Activated CD8-positive, alpha-beta T cell treated with anti-CD3 and anti-CD28 coated beads for 36 hours (primary cell): ENCODE measurements at regions not wholly inside any gene's neighbourhood (a gene's known extent, or its start where the extent isn't known, plus 50 kb on each side); places are given as distances from the start of the nearest gene placed in this dataset.

ENCODE experiments used
- ATAC-seq: fragments of 200-7000 bp; cut with Tn5 transposase; one replicate; pipeline ENCODE4 v1.10.0; 2021; ENCODE audit warnings: mild to moderate bottlenecking, moderate library complexity
- CTCF ChIA-PET: fragments of 350-600 bp; sonication (Branson Sonifier 250); formaldehyde crosslinking; loops from one replicate; lab custom pipeline; 2021; ENCODE audit warnings: antibody characterized with exemption; lab: Charles Lee
- POLR2A ChIA-PET: fragments of 350-600 bp; sonication (Branson Sonifier 250); formaldehyde crosslinking; loops from one replicate; lab custom pipeline; 2021; ENCODE audit warnings: antibody characterized with exemption; lab: Charles Lee
- DNase-seq: peaks from one replicate; pipeline ENCODE4 v3.0.0-alpha.2; 2020
- H3K27ac Mint-ChIP-seq: one replicate; pipeline ENCODE4 v1.8.0; 2021; ENCODE audit warnings: mild to moderate bottlenecking, mixed read lengths
- H3K27me3 Mint-ChIP-seq: one replicate; pipeline ENCODE4 v1.8.0; 2021; ENCODE audit warnings: mixed read lengths
- H3K36me3 Mint-ChIP-seq: one replicate; pipeline ENCODE4 v1.8.0; 2021; ENCODE audit warnings: low read depth, mixed read lengths
- H3K4me1 Mint-ChIP-seq: one replicate; pipeline ENCODE4 v1.8.0; 2021; ENCODE audit warnings: low read depth, mixed read lengths
- H3K4me3 Mint-ChIP-seq: one replicate; pipeline ENCODE4 v1.8.0; 2021; ENCODE audit warnings: mild to moderate bottlenecking, moderate library complexity, mixed read lengths
- H3K9me3 Mint-ChIP-seq: one replicate; pipeline ENCODE4 v1.8.0; 2021; ENCODE audit warnings: mixed read lengths
- intact Hi-C: fragments of 100-400 bp; cut with micrococcal nuclease; formaldehyde crosslinking; loops from one replicate; pipeline ENCODE4 v1.10.0; 2022
- TF ChIP-seq, protein P1 (sequence below): fragments of 200-600 bp; IDR thresholded peaks from one replicate; pipeline ENCODE4 v1.8.0; 2022; ENCODE audit warnings: antibody characterized with exemption, mild to moderate bottlenecking

DNA sequence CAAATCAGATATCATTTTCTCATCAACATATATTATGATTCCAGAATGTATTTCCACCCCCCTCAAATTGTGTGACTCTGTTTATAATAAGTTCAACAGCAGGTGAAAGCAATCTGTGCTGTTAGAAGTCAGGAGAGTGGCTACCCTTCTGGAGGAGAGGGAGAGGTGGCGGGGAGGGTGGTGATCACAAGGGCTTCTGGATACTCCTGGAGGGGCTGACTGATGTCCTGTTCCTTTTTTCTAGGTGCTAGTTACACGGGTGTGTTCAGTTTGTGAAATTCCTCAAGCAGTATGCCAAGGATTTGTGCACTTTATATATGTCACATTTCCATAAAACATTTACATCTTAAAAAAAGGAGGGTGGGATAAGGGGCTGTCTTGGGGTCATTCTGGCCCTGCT is 119.1 kb downstream of the IRF8 start:
- intact Hi-C loops, result no loop called here
- Mint-ChIP-seq H3K4me3 (no peak overlapping the region), H3K27ac (no peak overlapping the region), H3K9me3 (peaks cover 16% of the 10 kb centered on the region), H3K4me1 (peaks cover 20% of the 10 kb centered on the region), H3K27me3 (peaks cover 38% of the 10 kb centered on the region), H3K36me3 (peaks cover 3% of the 10 kb centered on the region)
- ChIA-PET POLR2A (no interaction called here), CTCF (interaction anchor here (4.6 to 8.7 kb wide), 2 partner anchors 30 to 197 kb away, joined by 33 to 180 read pairs; no protein-coding TSS in a partner anchor)
- no peak for ATAC-seq
- no peak for DNase-seq
- TF ChIP-seq, protein P1, sequence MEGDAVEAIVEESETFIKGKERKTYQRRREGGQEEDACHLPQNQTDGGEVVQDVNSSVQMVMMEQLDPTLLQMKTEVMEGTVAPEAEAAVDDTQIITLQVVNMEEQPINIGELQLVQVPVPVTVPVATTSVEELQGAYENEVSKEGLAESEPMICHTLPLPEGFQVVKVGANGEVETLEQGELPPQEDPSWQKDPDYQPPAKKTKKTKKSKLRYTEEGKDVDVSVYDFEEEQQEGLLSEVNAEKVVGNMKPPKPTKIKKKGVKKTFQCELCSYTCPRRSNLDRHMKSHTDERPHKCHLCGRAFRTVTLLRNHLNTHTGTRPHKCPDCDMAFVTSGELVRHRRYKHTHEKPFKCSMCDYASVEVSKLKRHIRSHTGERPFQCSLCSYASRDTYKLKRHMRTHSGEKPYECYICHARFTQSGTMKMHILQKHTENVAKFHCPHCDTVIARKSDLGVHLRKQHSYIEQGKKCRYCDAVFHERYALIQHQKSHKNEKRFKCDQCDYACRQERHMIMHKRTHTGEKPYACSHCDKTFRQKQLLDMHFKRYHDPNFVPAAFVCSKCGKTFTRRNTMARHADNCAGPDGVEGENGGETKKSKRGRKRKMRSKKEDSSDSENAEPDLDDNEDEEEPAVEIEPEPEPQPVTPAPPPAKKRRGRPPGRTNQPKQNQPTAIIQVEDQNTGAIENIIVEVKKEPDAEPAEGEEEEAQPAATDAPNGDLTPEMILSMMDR, result no peak

DNA sequence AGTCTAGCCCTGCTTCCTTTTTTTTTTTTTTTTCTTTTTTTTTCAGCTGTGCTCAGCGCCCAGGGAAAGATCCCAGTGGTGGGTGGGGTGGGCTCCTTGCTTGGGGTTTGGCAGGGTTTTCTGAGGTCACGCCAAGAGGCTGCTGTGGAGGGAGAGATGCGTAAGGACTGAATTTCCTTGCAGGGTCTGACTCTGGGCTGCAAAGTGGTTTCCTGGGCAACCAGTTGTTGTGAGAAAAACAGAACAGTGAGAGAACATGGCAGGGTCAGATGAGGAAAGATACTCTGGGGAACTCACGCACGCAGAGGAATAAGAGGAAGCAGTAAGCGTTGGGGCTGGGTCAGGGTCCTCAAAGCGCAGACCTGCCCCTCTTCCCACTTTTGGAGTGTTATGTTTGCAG is 119.5 kb downstream of the IRF8 start:
- intact Hi-C loops, result no loop called here
- no peak for ATAC-seq

DNA sequence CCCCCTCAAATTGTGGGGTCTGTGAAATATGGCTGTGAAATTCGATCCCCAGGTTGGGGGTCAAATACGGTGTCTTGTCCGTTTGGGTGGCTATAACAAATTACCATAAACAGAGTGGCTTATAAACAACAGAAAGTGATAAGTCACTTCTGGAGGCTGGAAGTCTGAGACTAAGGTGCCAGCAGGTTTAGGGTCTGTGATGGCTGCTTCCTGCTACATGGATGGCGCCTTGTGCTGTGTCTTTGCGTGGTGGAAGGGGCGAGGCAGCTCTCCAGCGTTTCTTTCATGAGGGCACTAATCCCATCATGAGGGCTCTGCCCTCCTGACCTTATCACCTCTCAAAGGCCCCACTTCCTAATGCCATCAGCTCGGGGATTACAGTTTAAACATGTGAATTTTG is 120.0 kb downstream of the IRF8 start:
- H3K4me1 Mint-ChIP-seq, result peaks cover 18% of the 10 kb centered on the region
- H3K4me3 Mint-ChIP-seq, result no peak overlapping the region
- ChIA-PET POLR2A (no interaction called here), CTCF (interaction anchor here (0.9 to 6.9 kb wide), 5 partner anchors 9 to 198 kb away, joined by 3 to 83 read pairs (median 4); no protein-coding TSS in a partner anchor)
- peaks cover 2% of the 10 kb centered on the region for H3K36me3 Mint-ChIP-seq
- DNase-seq (no peak), ATAC-seq (no peak)
- TF ChIP-seq, protein P1, result no peak
- intact Hi-C loops, result no loop called here
- no peak overlapping the region for H3K27ac Mint-ChIP-seq
- peaks cover 38% of the 10 kb centered on the region for H3K27me3 Mint-ChIP-seq
- H3K9me3 Mint-ChIP-seq, result peaks cover 15% of the 10 kb centered on the region

More for the DNA sequence above, 119.5 kb downstream of the IRF8 start:
- Mint-ChIP-seq H3K9me3 (peaks cover 16% of the 10 kb centered on the region), H3K4me1 (peaks cover 20% of the 10 kb centered on the region), H3K36me3 (peaks cover 3% of the 10 kb centered on the region), H3K4me3 (no peak overlapping the region), H3K27ac (no peak overlapping the region), H3K27me3 (peaks cover 38% of the 10 kb centered on the region)
- ChIA-PET CTCF (interaction anchor here (1.4 to 8.7 kb wide), 4 partner anchors 9 to 198 kb away, joined by 4 to 180 read pairs (median 44); no protein-coding TSS in a partner anchor), POLR2A (no interaction called here)
- TF ChIP-seq, protein P1, result no peak
- DNase-seq, result peak; percentile 16

DNA sequence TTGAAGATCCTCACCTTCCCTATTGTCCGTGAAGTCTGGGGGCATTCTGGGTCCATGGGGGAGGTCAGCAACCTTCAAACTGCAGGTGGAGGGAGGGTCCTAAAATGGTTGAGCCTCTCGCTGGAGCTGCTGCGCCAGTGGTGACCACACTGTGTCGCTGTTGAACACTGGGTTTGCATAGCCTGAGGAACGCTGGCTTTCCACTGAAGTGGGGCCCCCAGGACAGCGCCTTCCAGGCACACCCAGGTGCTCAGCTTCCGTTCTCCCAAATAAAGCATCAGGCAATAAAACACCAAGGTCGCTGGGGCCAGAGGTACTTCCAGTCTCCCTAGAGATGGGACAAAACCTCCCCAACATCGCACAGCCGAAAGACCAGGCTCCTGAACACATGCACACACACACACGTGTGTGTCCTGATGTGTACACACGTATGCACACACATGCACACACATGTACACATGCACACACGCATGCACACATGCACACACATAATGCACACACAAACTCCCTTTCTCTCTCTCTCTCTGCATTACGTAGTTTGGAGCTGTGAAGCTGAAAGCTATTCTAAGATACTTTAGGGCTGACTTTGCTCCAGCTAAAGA is 120.6 kb downstream of the IRF8 start:
- ChIA-PET CTCF (interaction anchor here (0.8 to 6.9 kb wide), 6 partner anchors 10 to 199 kb away, joined by 3 to 83 read pairs (median 4); no protein-coding TSS in a partner anchor), POLR2A (no interaction called here)
- peaks cover 16% of the 10 kb centered on the region for H3K9me3 Mint-ChIP-seq
- ATAC-seq, result no peak
- peaks cover 2% of the 10 kb centered on the region for H3K36me3 Mint-ChIP-seq
- H3K4me1 Mint-ChIP-seq, result peaks cover 15% of the 10 kb centered on the region
- intact Hi-C loops, result no loop called here
- H3K4me3 Mint-ChIP-seq, result no peak overlapping the region
- DNase-seq, result peak; percentile 20
- TF ChIP-seq, protein P1, result peak; percentile 50
- no peak overlapping the region for H3K27ac Mint-ChIP-seq
- H3K27me3 Mint-ChIP-seq, result peaks cover 38% of the 10 kb centered on the region

DNA sequence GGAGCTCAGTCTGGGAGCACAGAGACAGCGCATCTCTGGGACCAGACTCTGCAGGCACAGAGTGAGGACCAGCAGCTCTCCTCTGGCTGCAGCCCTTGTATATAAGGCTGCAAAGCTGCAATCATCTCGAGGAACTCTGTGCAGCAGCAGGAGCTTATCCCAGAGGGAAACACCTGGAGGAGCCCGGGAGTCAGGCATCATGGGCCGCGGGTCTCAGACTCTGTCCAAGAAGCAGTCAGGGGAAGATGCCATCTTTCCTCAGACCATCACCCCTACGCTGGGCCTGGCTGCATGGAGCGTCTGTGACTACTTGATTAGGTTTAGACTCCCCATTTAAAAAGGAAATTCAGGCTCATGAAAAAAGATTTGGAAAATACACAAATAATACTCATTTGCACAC is 122.0 kb downstream of the IRF8 start:
- H3K9me3 Mint-ChIP-seq, result peaks cover 20% of the 10 kb centered on the region
- no peak overlapping the region for H3K4me3 Mint-ChIP-seq
- no peak for DNase-seq
- TF ChIP-seq, protein P1, result no peak
- no peak for ATAC-seq
- H3K27me3 Mint-ChIP-seq, result peaks cover 38% of the 10 kb centered on the region
- POLR2A ChIA-PET, result no interaction called here
- H3K36me3 Mint-ChIP-seq, result peaks cover 2% of the 10 kb centered on the region
- CTCF ChIA-PET, result interaction anchor here (6.9 kb wide), 1 partner anchor 201 kb away, joined by 83 read pairs; no protein-coding TSS in a partner anchor
- intact Hi-C loops, result no loop called here
- peaks cover 8% of the 10 kb centered on the region for H3K4me1 Mint-ChIP-seq
- H3K27ac Mint-ChIP-seq, result no peak overlapping the region
